ENCODE measurements at regions not wholly inside any gene's neighbourhood (a gene's known extent, or its start where the extent isn't known, plus 50 kb on each side); places are given as distances from the start of the nearest gene placed in this dataset.

- TF ChIP-seq POLR2AphosphoS5 (IDR thresholded peaks at IDR 0.05; ENCODE audit: low read depth, low read length), result no peak
- TF ChIP-seq MAX (IDR thresholded peaks at IDR 0.05), result no peak
- TF ChIP-seq POLR2A (IDR thresholded peaks at IDR 0.05; ENCODE audit: borderline replicate concordance, extremely low read depth, insufficient read depth, insufficient read length), result no peak
- TF ChIP-seq EZH2 (IDR thresholded peaks at IDR 0.05), result no peak
- TF ChIP-seq FOSL1 (IDR thresholded peaks at IDR 0.05; ENCODE audit: low read depth), result no peak
- TF ChIP-seq, protein P1, sequence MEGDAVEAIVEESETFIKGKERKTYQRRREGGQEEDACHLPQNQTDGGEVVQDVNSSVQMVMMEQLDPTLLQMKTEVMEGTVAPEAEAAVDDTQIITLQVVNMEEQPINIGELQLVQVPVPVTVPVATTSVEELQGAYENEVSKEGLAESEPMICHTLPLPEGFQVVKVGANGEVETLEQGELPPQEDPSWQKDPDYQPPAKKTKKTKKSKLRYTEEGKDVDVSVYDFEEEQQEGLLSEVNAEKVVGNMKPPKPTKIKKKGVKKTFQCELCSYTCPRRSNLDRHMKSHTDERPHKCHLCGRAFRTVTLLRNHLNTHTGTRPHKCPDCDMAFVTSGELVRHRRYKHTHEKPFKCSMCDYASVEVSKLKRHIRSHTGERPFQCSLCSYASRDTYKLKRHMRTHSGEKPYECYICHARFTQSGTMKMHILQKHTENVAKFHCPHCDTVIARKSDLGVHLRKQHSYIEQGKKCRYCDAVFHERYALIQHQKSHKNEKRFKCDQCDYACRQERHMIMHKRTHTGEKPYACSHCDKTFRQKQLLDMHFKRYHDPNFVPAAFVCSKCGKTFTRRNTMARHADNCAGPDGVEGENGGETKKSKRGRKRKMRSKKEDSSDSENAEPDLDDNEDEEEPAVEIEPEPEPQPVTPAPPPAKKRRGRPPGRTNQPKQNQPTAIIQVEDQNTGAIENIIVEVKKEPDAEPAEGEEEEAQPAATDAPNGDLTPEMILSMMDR (IDR thresholded peaks at IDR 0.05 in 2 of 3, conservative IDR thresholded peaks at IDR 0.05 in 1 of 3; ENCODE audit: borderline replicate concordance in 1 of 3, insufficient read depth in 1 of 3, low read depth in 2 of 3, low read length in 2 of 3), result no peak
- TF ChIP-seq SRF (IDR thresholded peaks at IDR 0.05; ENCODE audit: low read depth), result no peak
- TF ChIP-seq SIN3A (IDR thresholded peaks at IDR 0.05; ENCODE audit: low read depth), result no peak
- TF ChIP-seq SP1 (IDR thresholded peaks at IDR 0.05; ENCODE audit: low read depth), result no peak
- TF ChIP-seq, protein P2, sequence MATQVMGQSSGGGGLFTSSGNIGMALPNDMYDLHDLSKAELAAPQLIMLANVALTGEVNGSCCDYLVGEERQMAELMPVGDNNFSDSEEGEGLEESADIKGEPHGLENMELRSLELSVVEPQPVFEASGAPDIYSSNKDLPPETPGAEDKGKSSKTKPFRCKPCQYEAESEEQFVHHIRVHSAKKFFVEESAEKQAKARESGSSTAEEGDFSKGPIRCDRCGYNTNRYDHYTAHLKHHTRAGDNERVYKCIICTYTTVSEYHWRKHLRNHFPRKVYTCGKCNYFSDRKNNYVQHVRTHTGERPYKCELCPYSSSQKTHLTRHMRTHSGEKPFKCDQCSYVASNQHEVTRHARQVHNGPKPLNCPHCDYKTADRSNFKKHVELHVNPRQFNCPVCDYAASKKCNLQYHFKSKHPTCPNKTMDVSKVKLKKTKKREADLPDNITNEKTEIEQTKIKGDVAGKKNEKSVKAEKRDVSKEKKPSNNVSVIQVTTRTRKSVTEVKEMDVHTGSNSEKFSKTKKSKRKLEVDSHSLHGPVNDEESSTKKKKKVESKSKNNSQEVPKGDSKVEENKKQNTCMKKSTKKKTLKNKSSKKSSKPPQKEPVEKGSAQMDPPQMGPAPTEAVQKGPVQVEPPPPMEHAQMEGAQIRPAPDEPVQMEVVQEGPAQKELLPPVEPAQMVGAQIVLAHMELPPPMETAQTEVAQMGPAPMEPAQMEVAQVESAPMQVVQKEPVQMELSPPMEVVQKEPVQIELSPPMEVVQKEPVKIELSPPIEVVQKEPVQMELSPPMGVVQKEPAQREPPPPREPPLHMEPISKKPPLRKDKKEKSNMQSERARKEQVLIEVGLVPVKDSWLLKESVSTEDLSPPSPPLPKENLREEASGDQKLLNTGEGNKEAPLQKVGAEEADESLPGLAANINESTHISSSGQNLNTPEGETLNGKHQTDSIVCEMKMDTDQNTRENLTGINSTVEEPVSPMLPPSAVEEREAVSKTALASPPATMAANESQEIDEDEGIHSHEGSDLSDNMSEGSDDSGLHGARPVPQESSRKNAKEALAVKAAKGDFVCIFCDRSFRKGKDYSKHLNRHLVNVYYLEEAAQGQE (IDR thresholded peaks at IDR 0.05; ENCODE audit: low read depth), result no peak
- TF ChIP-seq YY1 (IDR thresholded peaks at IDR 0.05; ENCODE audit: extremely low read depth, insufficient replicate concordance, low read depth, low read length), result no peak
- no peak for TF ChIP-seq RAD21 (IDR thresholded peaks at IDR 0.05; ENCODE audit: low read depth)
- TF ChIP-seq ATF3 (IDR thresholded peaks at IDR 0.05), result no peak
Observed at GRCh38 chr5:43993634-43994351, 390.8 kb downstream of the NNT start.
